HEK293T (cell line): ENCODE measurements at regions not wholly inside any gene's neighbourhood (a gene's known extent, or its start where the extent isn't known, plus 50 kb on each side); places are given as distances from the start of the nearest gene placed in this dataset.

Source experiments
- BHLHE40 ChIP-seq: fragments of 450-650 bp; IDR thresholded peaks from 2 replicates; pipeline ENCODE4 v1.6.1; 2016; ENCODE audit warnings: mild to moderate bottlenecking, moderate library complexity, borderline replicate concordance
- ELF4 ChIP-seq: fragments of 450-650 bp; IDR thresholded peaks from 2 replicates; pipeline ENCODE4 v1.6.1; 2017; ENCODE audit warnings: antibody characterized with exemption
- FOXA1 ChIP-seq: fragments of 450-650 bp; IDR thresholded peaks from 2 replicates; pipeline ENCODE4 v1.6.1; 2016; ENCODE audit warnings: mild to moderate bottlenecking

GRCh38 chr16:48895142-48895541, 285.2 kb upstream of the N4BP1 start:
- TF ChIP-seq ELF4 = no peak
- no peak for TF ChIP-seq FOXA1
- no peak for TF ChIP-seq BHLHE40
